Ovary (tissue), 3 donors: ENCODE measurements at regions not wholly inside any gene's neighbourhood (a gene's known extent, or its start where the extent isn't known, plus 50 kb on each side); places are given as distances from the start of the nearest gene placed in this dataset.

Experiments
- CTCF ChIP-seq, 3 donors: fragments of 450-650 bp in 2 of 3; fragments of 200-600 bp in 1 of 3; IDR thresholded peaks; one replicate each; pipeline versions ENCODE4 v1.5.1 to v1.8.0; 2016 to 2022; ENCODE audit warnings: antibody characterized with exemption in 3 of 3, mild to moderate bottlenecking in 1 of 3
- EP300 ChIP-seq: sonication (generic); formaldehyde crosslinking; IDR thresholded peaks from one replicate; pipeline ENCODE4 v1.6.1; 2017; ENCODE audit warnings: antibody characterized with exemption
- POLR2A ChIP-seq: fragments of 450-650 bp; IDR thresholded peaks from one replicate; pipeline ENCODE4 v1.6.1; 2017; ENCODE audit warnings: antibody characterized with exemption, mild to moderate bottlenecking, moderate library complexity
- donor health status: DM: no; HTN: no; CAD: no.

GRCh38 chr14:71711125-71711524, 221.1 kb upstream of the RGS6 start:
- TF ChIP-seq CTCF (IDR thresholded peaks at IDR 0.05) (no peak), POLR2A (no peak), EP300 (no peak)
